ENCODE measurements at regions not wholly inside any gene's neighbourhood (a gene's known extent, or its start where the extent isn't known, plus 50 kb on each side); places are given as distances from the start of the nearest gene placed in this dataset.

GRCh38 chr18:67367540-67367939 lies 149.0 kb downstream of the DSEL start:
- DNase-seq (ENCODE audit: low read depth), result no peak
- no peak for TF ChIP-seq CTCF (IDR thresholded peaks at IDR 0.05; ENCODE audit: low read depth, low read length, missing control alignments)
- no peak overlapping the region for H3K4me3 ChIP-seq (ENCODE audit: low read depth, low read length)

GRCh38 chr18:67363694-67364093 lies 152.8 kb downstream of the DSEL start:
- no peak for DNase-seq (ENCODE audit: low read depth)
- H3K4me3 ChIP-seq (ENCODE audit: low read depth, low read length), result no peak overlapping the region
- no peak for TF ChIP-seq CTCF (IDR thresholded peaks at IDR 0.05; ENCODE audit: low read depth, low read length, missing control alignments)

- no peak for DNase-seq (ENCODE audit: low read depth)
- no peak overlapping the region for H3K4me3 ChIP-seq (ENCODE audit: low read depth, low read length)
- TF ChIP-seq CTCF (IDR thresholded peaks at IDR 0.05; ENCODE audit: low read depth, low read length, missing control alignments), result no peak
These were observed 153.6 kb downstream of the DSEL start for GRCh38 chr18:67362906-67363305.

GRCh38 chr18:67359873-67360838 lies 156.4 kb downstream of the DSEL start:
- DNase-seq (ENCODE audit: low read depth), result no peak
- no peak for TF ChIP-seq CTCF (IDR thresholded peaks at IDR 0.05; ENCODE audit: low read depth, low read length, missing control alignments)
- no peak overlapping the region for H3K4me3 ChIP-seq (ENCODE audit: low read depth, low read length)

GRCh38 chr18:67358947-67359346 lies 157.6 kb downstream of the DSEL start:
- no peak for TF ChIP-seq CTCF (IDR thresholded peaks at IDR 0.05; ENCODE audit: low read depth, low read length, missing control alignments)
- no peak overlapping the region for H3K4me3 ChIP-seq (ENCODE audit: low read depth, low read length)
- no peak for DNase-seq (ENCODE audit: low read depth)

- no peak for DNase-seq (ENCODE audit: low read depth)
- H3K4me3 ChIP-seq (ENCODE audit: low read depth, low read length), result no peak overlapping the region
- TF ChIP-seq CTCF (IDR thresholded peaks at IDR 0.05; ENCODE audit: low read depth, low read length, missing control alignments), result no peak
These were observed 161.8 kb downstream of the DSEL start for GRCh38 chr18:67354692-67355091.

- DNase-seq (ENCODE audit: low read depth), result no peak
- TF ChIP-seq CTCF (IDR thresholded peaks at IDR 0.05; ENCODE audit: low read depth, low read length, missing control alignments), result no peak
- no peak overlapping the region for H3K4me3 ChIP-seq (ENCODE audit: low read depth, low read length)
These were observed 162.4 kb downstream of the DSEL start for GRCh38 chr18:67354091-67354490.

All from GM12864 (cell line).